Adrenal gland (tissue), 5 donors: ENCODE measurements at regions not wholly inside any gene's neighbourhood (a gene's known extent, or its start where the extent isn't known, plus 50 kb on each side); places are given as distances from the start of the nearest gene placed in this dataset.

ENCODE experiments used
- POLR2A ChIP-seq, 2 donors: fragments of 450-650 bp; IDR thresholded peaks; one replicate each; pipeline ENCODE4 v1.6.1; 2017; ENCODE audit warnings: antibody characterized with exemption in 2 of 2, mild to moderate bottlenecking in 2 of 2, moderate library complexity in 1 of 2
- TF ChIP-seq, protein P1 (sequence below), 6 experiments: fragments of 450-650 bp in 4 of 6; fragments of 200-600 bp in 2 of 6; sonication (generic) in 1 of 6; IDR thresholded peaks; 1 replicate in 5 of 6; 2 replicates in 1 of 6; pipeline versions ENCODE4 v1.5.1 to v1.8.0; 2016 to 2021; ENCODE audit warnings: antibody characterized with exemption in 6 of 6, mild to moderate bottlenecking in 2 of 6, moderate library complexity in 1 of 6
- donor health status: DM: no; HTN: no; CAD: no.

DNA sequence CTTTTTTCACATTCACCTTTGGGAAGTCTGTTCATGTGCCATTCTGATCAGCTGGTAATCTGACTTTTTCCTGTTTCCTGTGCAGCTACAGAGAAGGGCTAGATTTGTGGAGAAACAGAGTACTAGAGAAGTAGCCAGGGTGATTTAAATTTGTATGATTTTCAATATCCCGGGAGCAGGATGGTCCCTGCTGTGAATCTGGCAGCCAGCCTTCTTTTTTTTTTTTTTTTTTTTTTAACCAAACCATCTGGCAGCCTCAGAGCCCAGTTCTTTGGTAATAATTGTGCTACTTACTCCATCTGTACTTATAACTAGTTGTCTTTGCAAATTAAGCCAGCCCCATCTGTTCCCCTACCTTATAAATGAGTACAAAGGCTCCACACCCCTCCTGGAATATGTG lies 248.6 kb upstream of the DEPDC1 start:
- TF ChIP-seq, protein P1, sequence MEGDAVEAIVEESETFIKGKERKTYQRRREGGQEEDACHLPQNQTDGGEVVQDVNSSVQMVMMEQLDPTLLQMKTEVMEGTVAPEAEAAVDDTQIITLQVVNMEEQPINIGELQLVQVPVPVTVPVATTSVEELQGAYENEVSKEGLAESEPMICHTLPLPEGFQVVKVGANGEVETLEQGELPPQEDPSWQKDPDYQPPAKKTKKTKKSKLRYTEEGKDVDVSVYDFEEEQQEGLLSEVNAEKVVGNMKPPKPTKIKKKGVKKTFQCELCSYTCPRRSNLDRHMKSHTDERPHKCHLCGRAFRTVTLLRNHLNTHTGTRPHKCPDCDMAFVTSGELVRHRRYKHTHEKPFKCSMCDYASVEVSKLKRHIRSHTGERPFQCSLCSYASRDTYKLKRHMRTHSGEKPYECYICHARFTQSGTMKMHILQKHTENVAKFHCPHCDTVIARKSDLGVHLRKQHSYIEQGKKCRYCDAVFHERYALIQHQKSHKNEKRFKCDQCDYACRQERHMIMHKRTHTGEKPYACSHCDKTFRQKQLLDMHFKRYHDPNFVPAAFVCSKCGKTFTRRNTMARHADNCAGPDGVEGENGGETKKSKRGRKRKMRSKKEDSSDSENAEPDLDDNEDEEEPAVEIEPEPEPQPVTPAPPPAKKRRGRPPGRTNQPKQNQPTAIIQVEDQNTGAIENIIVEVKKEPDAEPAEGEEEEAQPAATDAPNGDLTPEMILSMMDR (IDR thresholded peaks at IDR 0.05) = no peak
- TF ChIP-seq POLR2A (IDR thresholded peaks at IDR 0.05) = no peak
